ENCODE measurements at regions not wholly inside any gene's neighbourhood (a gene's known extent, or its start where the extent isn't known, plus 50 kb on each side); places are given as distances from the start of the nearest gene placed in this dataset.

- in situ Hi-C loops (cut with HindIII; ENCODE audit: low pct_unique_long_range_greater_than_20kb, low sequenced_read_pairs): no loop called here
- no peak for DNase-seq (ENCODE audit: low read depth in 1 of 2, low spot score in 1 of 2)
- no peak for TF ChIP-seq JUND (IDR thresholded peaks at IDR 0.05; ENCODE audit: low read depth)
Measured at GRCh38 chr19:31613683-31614219, 264.5 kb upstream of the TSHZ3 start.

GRCh38 chr19:31616031-31616430, 266.8 kb upstream of the TSHZ3 start:
- in situ Hi-C loops (cut with HindIII; ENCODE audit: low pct_unique_long_range_greater_than_20kb, low sequenced_read_pairs): no loop called here
- TF ChIP-seq JUND (IDR thresholded peaks at IDR 0.05; ENCODE audit: low read depth): no peak
- no peak for DNase-seq (ENCODE audit: low read depth in 1 of 2, low spot score in 1 of 2)

- no peak for TF ChIP-seq JUND (IDR thresholded peaks at IDR 0.05; ENCODE audit: low read depth)
Measured at GRCh38 chr19:31617010-31617585, 267.9 kb upstream of the TSHZ3 start.

GRCh38 chr19:31625056-31625455, 275.8 kb upstream of the TSHZ3 start:
- DNase-seq (ENCODE audit: low read depth in 1 of 2, low spot score in 1 of 2): no peak
- in situ Hi-C loops (cut with HindIII; ENCODE audit: low pct_unique_long_range_greater_than_20kb, low sequenced_read_pairs): no loop called here
- no peak for TF ChIP-seq JUND (IDR thresholded peaks at IDR 0.05; ENCODE audit: low read depth)

More at GRCh38 chr19:31617010-31617585, 267.9 kb upstream of the TSHZ3 start:
- in situ Hi-C loops (cut with HindIII; ENCODE audit: low pct_unique_long_range_greater_than_20kb, low sequenced_read_pairs): no loop called here
- no peak for DNase-seq (ENCODE audit: low read depth in 1 of 2, low spot score in 1 of 2)

- no peak for DNase-seq (ENCODE audit: low read depth in 1 of 2, low spot score in 1 of 2)
- in situ Hi-C loops (cut with HindIII; ENCODE audit: low pct_unique_long_range_greater_than_20kb, low sequenced_read_pairs): no loop called here
- no peak for TF ChIP-seq JUND (IDR thresholded peaks at IDR 0.05; ENCODE audit: low read depth)
Measured at GRCh38 chr19:31625575-31625974, 276.3 kb upstream of the TSHZ3 start.

GRCh38 chr19:31626941-31627340, 277.7 kb upstream of the TSHZ3 start:
- no peak for DNase-seq (ENCODE audit: low read depth in 1 of 2, low spot score in 1 of 2)
- in situ Hi-C loops (cut with HindIII; ENCODE audit: low pct_unique_long_range_greater_than_20kb, low sequenced_read_pairs): no loop called here
- no peak for TF ChIP-seq JUND (IDR thresholded peaks at IDR 0.05; ENCODE audit: low read depth)

GRCh38 chr19:31627620-31628365, 278.6 kb upstream of the TSHZ3 start:
- in situ Hi-C loops (cut with HindIII; ENCODE audit: low pct_unique_long_range_greater_than_20kb, low sequenced_read_pairs): no loop called here
- TF ChIP-seq JUND (IDR thresholded peaks at IDR 0.05; ENCODE audit: low read depth): no peak
- peak in 1 of 2 experiments; percentile 1 for DNase-seq (ENCODE audit: low read depth in 1 of 2, low spot score in 1 of 2)

GRCh38 chr19:31629579-31630363, 280.5 kb upstream of the TSHZ3 start:
- in situ Hi-C loops (cut with HindIII; ENCODE audit: low pct_unique_long_range_greater_than_20kb, low sequenced_read_pairs): no loop called here
- no peak for DNase-seq (ENCODE audit: low read depth in 1 of 2, low spot score in 1 of 2)
- TF ChIP-seq JUND (IDR thresholded peaks at IDR 0.05; ENCODE audit: low read depth): no peak

- no peak for TF ChIP-seq JUND (IDR thresholded peaks at IDR 0.05; ENCODE audit: low read depth)
- in situ Hi-C loops (cut with HindIII; ENCODE audit: low pct_unique_long_range_greater_than_20kb, low sequenced_read_pairs): no loop called here
- no peak for DNase-seq (ENCODE audit: low read depth in 1 of 2, low spot score in 1 of 2)
Measured at GRCh38 chr19:31633014-31633413, 283.8 kb upstream of the TSHZ3 start.

GRCh38 chr19:31639306-31639705, 290.1 kb upstream of the TSHZ3 start:
- TF ChIP-seq JUND (IDR thresholded peaks at IDR 0.05; ENCODE audit: low read depth): no peak
- in situ Hi-C loops (cut with HindIII; ENCODE audit: low pct_unique_long_range_greater_than_20kb, low sequenced_read_pairs): no loop called here
- no peak for DNase-seq (ENCODE audit: low read depth in 1 of 2, low spot score in 1 of 2)

- TF ChIP-seq JUND (IDR thresholded peaks at IDR 0.05; ENCODE audit: low read depth): no peak
- in situ Hi-C loops (cut with HindIII; ENCODE audit: low pct_unique_long_range_greater_than_20kb, low sequenced_read_pairs): no loop called here
- DNase-seq (ENCODE audit: low read depth in 1 of 2, low spot score in 1 of 2): no peak
Measured at GRCh38 chr19:31641591-31641990, 292.4 kb upstream of the TSHZ3 start.

GRCh38 chr19:31648347-31648746, 299.1 kb upstream of the TSHZ3 start:
- no peak for DNase-seq (ENCODE audit: low read depth in 1 of 2, low spot score in 1 of 2)
- in situ Hi-C loops (cut with HindIII; ENCODE audit: low pct_unique_long_range_greater_than_20kb, low sequenced_read_pairs): no loop called here
- no peak for TF ChIP-seq JUND (IDR thresholded peaks at IDR 0.05; ENCODE audit: low read depth)

- DNase-seq (ENCODE audit: low read depth in 1 of 2, low spot score in 1 of 2): no peak
- in situ Hi-C loops (cut with HindIII; ENCODE audit: low pct_unique_long_range_greater_than_20kb, low sequenced_read_pairs): no loop called here
- TF ChIP-seq JUND (IDR thresholded peaks at IDR 0.05; ENCODE audit: low read depth): no peak
Measured at GRCh38 chr19:31656507-31656906, 307.3 kb upstream of the TSHZ3 start.

All from T47D (cell line).